HAP-1 (cell line): ENCODE measurements at regions not wholly inside any gene's neighbourhood (a gene's known extent, or its start where the extent isn't known, plus 50 kb on each side); places are given as distances from the start of the nearest gene placed in this dataset.

ENCODE experiments used
- DNase-seq, 2 experiments: peaks; one replicate each; pipeline ENCODE4 v3.0.0-alpha.2; 2016 to 2020; ENCODE audit warnings: low spot score in 2 of 2
- H3K27me3 ChIP-seq: fragments of 250-450 bp; sonication (Bioruptor Pico); 2 replicates; pipeline ENCODE4 v1.5.1; 2020; ENCODE audit warnings: low read depth, mild to moderate bottlenecking, moderate library complexity
- H3K36me3 ChIP-seq: fragments of 250-450 bp; sonication (Bioruptor Pico); replicated peaks from 2 replicates; pipeline ENCODE4 v1.5.1; 2020; ENCODE audit warnings: mild to moderate bottlenecking
- H3K4me1 ChIP-seq: fragments of 250-450 bp; sonication (Bioruptor Pico); 2 replicates; pipeline ENCODE4 v1.5.1; 2020; ENCODE audit warnings: mild to moderate bottlenecking
- H3K4me3 ChIP-seq: fragments of 250-450 bp; sonication (Bioruptor Pico); 2 replicates; pipeline ENCODE4 v1.5.1; 2020; ENCODE audit warnings: mild to moderate bottlenecking, moderate library complexity
- H3K9me3 ChIP-seq: fragments of 250-450 bp; sonication (Bioruptor Pico); 2 replicates; pipeline ENCODE4 v1.5.1; 2020; ENCODE audit warnings: mild to moderate bottlenecking, moderate library complexity
- in situ Hi-C: fragments of 300-500 bp; cut with MboI; formaldehyde crosslinking; loops from 3 replicates; pipeline ENCODE4 v1.14.3; 2020; ENCODE audit warnings: low sequenced_read_pairs, inconsistent platforms, mixed read lengths

DNA sequence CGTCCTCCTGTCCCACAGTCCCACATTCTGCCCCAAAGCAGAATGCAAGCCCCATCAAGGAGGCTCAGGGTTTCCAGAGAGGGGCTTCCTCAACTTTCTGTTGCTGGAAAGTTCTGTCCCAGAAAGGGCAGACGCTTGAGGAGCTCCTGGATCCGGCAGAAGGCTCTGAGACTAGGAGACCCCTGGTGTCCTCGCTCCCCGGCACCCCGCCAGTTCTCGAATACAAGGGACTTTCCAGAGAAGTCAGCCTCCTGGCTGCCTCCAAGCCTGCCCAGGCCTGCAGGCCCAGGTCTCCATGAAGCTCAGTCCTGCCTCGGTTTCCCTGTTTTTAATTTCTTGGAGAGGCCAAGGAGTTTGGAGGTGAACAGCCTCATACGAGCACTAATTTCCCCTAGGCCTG, 150.4 kb downstream of the CEBPB start:
- no peaks in the 10 kb centered on the region for H3K36me3 ChIP-seq
- no peaks in the 10 kb centered on the region; the same call in 1 of the 2 replicates for H3K27me3 ChIP-seq
- no peaks in the 10 kb centered on the region for H3K9me3 ChIP-seq
- in situ Hi-C loops: no loop called here
- no peak for DNase-seq
- H3K4me3 ChIP-seq: no peak overlapping the region
- no peaks in the 10 kb centered on the region for H3K4me1 ChIP-seq

DNA sequence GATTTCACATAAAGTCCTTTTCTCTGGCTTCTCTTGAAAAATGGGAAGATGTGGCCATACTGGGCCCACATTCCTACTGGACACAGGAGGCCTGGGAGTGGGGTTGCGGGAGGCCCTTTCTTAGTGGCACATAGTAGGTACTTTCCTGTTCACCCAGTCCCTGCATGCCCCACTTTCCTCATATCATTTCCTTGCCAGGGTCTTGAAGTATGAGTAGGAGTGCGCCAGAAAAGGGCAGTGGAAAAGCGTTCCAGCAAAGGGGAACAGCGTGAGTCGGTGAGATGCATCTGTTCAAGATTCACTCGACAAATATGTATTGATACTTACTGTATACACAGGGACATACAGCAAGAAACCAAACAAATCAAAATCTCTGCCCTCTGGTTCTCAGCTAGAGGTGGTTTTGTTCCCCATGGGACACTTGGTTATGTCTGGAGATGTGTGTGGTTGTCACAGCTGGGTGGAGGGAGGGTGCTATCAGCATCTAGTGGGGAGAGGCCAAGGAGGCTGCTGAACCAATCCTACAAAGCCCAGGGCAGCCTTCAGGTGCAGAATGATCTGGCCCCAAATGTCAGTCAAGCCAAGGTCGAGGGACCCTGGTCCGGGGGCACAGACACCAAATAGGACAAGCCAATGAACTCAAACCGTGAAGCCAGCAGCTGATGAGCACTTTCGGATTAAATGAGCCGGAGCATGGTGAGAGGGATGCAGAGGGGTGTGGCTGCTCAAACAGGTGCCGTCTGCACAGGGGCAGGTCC, 151.4 kb downstream of the CEBPB start:
- Histone ChIP-seq H3K27me3 (no peaks in the 10 kb centered on the region), H3K9me3 (no peaks in the 10 kb centered on the region), H3K4me1 (no peaks in the 10 kb centered on the region), H3K36me3 (no peaks in the 10 kb centered on the region), H3K4me3 (no peak overlapping the region)
- in situ Hi-C loops: no loop called here
- DNase-seq: no peak

DNA sequence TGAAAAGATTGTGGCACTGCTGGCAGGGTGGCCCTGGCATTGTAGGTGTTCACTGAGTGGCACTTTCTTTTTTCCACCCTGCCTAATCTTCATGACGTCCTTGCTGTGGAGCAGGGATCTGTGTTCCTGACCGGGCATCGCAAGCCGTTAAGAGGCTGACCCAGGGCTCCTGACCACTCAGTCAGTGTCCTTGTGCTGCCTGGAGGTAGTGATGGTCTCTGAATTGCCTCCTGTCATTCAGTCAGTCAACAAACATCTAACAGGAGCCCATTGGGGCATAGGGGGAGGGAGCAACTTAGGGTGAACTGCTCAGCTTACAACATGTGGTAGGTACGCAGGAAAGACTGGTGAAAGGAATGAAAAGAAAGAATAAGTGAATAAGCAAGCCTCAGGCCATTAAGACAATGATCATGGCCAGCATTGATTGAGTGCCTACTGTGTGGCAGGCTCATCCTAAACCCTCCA, 152.0 kb downstream of the CEBPB start:
- in situ Hi-C loops: no loop called here

DNA sequence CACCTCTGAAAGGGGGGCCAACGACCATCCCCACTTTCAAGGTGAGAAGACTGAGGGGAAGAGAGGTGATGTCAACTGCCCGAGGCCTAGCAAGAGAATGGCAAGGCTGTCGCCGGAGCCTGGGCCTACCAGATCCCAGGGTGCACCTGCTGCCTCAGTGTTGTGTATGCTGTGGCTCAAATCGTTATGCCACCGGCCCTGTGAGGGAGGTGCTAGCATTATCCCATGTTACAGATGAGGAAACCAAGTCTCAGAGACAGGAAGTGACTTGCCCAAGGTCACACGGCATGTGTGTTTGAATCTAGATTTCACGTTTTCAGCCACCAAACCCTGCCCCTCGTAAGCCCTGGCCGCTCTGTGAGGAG, 152.5 kb downstream of the CEBPB start:
- DNase-seq: no peak
- Histone ChIP-seq H3K9me3 (no peaks in the 10 kb centered on the region), H3K27me3 (no peaks in the 10 kb centered on the region), H3K4me1 (no peaks in the 10 kb centered on the region), H3K36me3 (no peaks in the 10 kb centered on the region), H3K4me3 (no peak overlapping the region)
- in situ Hi-C loops: no loop called here

More for the DNA sequence above, 152.0 kb downstream of the CEBPB start:
- no peaks in the 10 kb centered on the region for H3K4me1 ChIP-seq
- H3K36me3 ChIP-seq: no peaks in the 10 kb centered on the region
- H3K4me3 ChIP-seq: no peak overlapping the region
- no peaks in the 10 kb centered on the region for H3K9me3 ChIP-seq
- H3K27me3 ChIP-seq: no peaks in the 10 kb centered on the region
- no peak for DNase-seq

DNA sequence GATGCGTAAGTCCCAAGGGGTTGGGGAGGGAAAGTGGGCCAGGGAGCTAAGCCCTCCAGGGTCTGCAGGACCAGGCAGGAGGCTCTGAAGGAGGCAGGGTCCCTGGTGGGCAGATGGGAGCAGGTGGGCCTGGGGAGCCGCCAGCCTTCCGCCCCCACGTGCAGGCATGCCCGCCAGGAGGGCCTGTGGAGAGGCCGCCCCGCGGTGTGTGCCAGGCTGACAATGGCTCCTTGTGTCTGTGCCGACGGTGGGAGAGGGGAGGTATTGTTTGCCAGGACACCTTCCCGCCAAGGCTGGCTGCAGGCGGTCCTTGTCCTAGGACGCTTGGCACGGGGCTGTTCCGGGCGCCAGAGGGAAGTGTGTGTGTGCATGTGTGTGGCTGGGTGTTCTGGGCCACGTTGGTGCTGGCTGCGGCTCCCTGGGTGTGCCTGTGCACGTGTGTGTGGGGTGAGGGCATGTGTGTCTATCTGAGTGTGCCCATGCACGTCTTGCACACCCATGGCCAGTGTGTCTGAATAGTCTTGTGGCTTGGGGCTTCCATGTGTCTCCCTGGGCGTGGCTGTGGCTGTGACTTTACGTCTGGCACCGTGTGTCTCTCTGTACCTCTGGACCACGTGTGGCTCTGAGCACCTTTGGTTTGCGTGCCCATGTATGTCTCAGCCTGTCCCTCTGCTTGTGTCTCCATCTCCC, 153.0 kb downstream of the CEBPB start:
- in situ Hi-C loops: no loop called here

DNA sequence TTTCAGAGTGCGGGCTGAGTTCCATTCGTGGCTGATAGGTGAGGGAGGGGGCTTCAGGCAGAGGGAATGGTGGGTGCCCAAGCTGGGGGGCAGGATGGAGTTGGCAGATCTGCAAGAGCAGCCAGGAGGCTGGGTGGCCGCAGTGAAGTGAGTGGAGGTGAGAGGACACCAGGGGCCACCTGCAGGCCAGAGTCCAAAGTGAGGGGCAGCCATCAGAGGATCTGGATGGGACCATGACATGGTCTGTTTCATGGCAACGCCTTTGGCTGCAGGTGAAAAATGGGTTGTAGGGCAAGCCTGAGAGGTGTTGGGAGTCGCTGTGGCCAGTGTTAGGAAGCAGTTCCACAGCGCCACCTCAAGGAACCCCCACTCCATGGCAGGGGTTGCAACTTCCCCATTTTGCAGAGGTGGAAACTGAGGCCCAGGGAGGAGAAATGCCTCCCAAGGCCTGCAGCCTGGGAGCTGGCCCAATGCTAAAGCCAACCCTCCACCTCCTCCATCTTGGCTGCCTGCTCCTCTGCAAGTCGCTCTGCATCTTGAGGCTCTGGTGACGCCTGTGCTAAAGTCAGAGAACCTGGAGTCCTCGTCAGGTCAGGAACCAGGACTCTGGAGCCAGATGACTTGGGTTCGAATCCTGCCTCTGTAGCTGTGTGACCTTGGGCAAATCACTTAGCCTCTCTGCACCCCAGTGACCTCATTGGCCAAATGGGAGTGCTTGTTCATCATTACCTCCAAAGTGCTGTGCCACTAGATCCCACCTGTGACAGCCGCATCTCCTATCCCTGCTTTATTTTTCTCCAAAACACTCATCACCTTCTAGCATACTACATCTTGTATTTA, 153.8 kb downstream of the CEBPB start:
- Histone ChIP-seq H3K27me3 (no peaks in the 10 kb centered on the region), H3K36me3 (no peaks in the 10 kb centered on the region), H3K9me3 (no peaks in the 10 kb centered on the region), H3K4me3 (no peak overlapping the region), H3K4me1 (no peaks in the 10 kb centered on the region)
- in situ Hi-C loops: no loop called here
- no peak for DNase-seq

More for the DNA sequence above, 153.0 kb downstream of the CEBPB start:
- H3K27me3 ChIP-seq: no peaks in the 10 kb centered on the region
- no peak overlapping the region for H3K4me3 ChIP-seq
- no peak for DNase-seq
- H3K9me3 ChIP-seq: no peaks in the 10 kb centered on the region
- no peaks in the 10 kb centered on the region for H3K4me1 ChIP-seq
- H3K36me3 ChIP-seq: no peaks in the 10 kb centered on the region

DNA sequence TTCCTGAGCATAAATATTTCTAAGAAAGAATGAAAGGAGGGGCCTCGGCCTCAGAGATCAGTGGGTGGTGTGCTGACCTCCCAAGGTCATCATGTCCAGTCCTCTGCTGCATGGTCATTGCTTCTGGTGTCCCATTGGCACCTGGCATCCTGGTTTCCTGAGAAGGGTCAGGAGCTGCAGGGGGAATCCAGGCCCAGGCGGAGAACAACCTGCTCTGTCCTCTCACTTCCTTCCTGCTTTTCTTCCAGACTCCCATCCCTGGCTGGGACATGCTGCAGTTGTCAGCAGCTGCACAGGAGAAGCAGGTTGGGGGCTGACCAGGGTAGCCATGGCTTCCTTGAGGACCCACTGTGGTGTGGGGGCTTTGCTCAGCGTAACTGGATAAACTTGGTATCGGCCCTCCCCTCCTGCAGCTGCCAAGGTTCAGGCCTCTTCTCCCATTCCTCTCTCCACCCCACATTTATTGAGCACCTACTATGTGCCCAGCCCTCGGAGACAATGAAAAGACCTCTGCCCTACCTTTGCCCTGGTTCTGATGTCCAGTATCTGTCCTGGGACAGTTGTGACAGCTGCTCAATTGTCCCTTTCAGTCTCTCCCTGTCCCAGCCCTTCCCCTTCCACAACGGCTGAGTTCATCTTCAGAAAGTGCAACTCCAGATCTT, 155.2 kb downstream of the CEBPB start:
- DNase-seq: no peak
- Histone ChIP-seq H3K27me3 (no peaks in the 10 kb centered on the region), H3K36me3 (no peaks in the 10 kb centered on the region), H3K9me3 (no peaks in the 10 kb centered on the region), H3K4me1 (no peaks in the 10 kb centered on the region), H3K4me3 (no peak overlapping the region)
- in situ Hi-C loops: no loop called here

DNA sequence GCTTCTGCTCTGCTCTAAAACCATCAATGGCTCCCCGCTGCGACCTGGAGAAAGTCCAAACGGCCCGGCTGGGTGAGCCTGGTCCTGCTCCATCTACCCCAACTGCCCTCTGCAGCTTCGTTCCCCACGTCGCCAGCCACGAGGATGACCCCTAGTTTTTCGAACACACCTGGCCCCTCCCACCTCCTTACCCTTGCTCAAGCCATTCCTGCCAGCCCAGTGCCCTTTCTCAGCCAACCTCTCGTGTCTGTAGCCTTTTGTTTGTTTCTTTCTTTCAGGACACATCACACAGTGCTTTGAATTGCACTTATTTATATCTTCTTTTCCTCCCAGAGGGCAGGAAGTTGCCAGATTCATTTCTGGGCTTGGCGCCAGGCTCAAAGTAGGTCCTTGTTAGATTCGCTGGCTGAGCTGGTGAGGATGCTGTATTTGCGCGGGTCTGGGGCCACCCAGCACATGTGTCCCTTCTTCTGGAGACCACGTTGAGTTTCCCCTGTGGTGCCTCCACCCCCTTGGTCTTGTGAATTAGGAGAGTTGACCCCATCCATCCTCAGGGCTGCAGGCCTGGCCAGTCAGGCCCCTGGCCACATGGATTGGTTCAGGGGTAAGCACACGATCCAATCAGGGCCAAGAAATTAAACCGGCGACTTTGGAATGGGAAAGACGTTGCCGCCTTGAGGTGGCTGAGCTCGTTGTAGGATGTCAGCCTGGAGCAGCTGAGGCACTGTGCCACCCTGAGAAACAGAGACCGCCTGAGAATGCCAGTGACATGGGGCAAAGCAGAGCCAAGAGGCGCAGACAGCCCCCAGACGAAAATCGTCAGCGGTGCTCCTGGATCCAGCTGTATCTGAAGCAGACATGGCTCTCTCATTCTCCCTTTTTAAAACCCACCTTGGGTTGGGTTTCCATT, 156.0 kb downstream of the CEBPB start:
- in situ Hi-C loops: no loop called here
- H3K9me3 ChIP-seq: no peaks in the 10 kb centered on the region
- DNase-seq: no peak
- H3K36me3 ChIP-seq: no peaks in the 10 kb centered on the region
- no peak overlapping the region for H3K4me3 ChIP-seq
- no peaks in the 10 kb centered on the region for H3K4me1 ChIP-seq
- no peaks in the 10 kb centered on the region for H3K27me3 ChIP-seq

DNA sequence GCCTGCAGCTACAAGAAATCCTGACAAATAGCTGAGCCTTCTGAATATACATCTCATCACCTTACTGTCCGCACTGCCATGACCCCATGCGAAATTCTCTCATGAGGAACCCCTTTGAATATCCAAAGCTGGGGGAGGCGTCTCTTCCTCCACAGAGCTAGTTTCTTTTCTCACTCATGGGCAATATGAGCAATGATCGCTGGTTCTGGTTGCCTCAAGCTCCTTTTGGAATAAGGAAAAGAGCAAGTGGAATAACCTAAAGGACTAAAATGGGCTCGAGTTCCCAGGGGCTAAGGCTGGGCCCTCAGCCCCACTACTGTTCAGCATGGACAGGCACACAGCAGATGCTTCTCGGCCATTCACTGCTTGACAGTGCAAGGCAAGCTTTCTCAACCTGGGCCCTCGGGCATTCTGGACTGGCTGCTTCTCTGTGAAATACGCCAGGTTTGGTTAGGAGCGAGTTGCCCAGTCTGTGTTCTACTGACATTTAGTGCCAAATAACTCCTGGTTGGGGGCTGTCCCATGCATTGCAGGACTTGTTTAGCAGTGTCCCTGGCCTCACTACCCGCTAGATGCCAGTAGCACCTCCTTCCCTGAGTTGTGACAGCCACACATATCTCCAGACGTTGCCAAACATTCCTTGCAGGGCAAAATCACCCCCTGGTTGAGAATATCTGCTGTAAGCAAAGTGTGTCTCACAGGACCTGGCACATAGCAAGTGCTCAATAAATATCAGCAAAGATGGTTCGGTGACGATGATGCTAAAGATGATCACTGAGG, 156.8 kb downstream of the CEBPB start:
- no peaks in the 10 kb centered on the region for H3K27me3 ChIP-seq
- DNase-seq: no peak
- in situ Hi-C loops: no loop called here
- no peaks in the 10 kb centered on the region for H3K9me3 ChIP-seq
- no peaks in the 10 kb centered on the region for H3K4me1 ChIP-seq
- H3K36me3 ChIP-seq: no peaks in the 10 kb centered on the region
- no peak overlapping the region for H3K4me3 ChIP-seq

DNA sequence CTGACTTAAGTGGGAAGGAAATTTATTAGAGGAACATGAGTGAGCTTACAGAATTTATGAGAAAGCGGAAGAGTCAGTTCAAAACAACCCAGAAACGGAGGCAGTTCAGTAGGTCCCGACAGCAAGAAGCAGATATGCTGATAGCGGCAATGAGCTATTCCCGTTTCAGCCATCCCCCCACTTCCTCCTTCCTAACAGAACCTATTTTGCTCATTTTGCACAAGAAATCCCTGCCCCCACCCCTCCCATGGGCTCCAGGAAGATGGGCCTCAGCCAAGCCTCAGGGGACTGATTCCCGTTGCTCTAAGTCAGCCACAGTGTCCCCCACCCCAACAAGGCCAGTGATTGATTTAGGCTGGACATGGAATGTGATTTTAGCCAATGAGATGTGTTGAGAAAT, 157.5 kb downstream of the CEBPB start:
- no peak for DNase-seq
- Histone ChIP-seq H3K4me1 (no peaks in the 10 kb centered on the region), H3K27me3 (no peaks in the 10 kb centered on the region), H3K9me3 (no peaks in the 10 kb centered on the region), H3K4me3 (no peak overlapping the region), H3K36me3 (no peaks in the 10 kb centered on the region)
- in situ Hi-C loops: no loop called here

DNA sequence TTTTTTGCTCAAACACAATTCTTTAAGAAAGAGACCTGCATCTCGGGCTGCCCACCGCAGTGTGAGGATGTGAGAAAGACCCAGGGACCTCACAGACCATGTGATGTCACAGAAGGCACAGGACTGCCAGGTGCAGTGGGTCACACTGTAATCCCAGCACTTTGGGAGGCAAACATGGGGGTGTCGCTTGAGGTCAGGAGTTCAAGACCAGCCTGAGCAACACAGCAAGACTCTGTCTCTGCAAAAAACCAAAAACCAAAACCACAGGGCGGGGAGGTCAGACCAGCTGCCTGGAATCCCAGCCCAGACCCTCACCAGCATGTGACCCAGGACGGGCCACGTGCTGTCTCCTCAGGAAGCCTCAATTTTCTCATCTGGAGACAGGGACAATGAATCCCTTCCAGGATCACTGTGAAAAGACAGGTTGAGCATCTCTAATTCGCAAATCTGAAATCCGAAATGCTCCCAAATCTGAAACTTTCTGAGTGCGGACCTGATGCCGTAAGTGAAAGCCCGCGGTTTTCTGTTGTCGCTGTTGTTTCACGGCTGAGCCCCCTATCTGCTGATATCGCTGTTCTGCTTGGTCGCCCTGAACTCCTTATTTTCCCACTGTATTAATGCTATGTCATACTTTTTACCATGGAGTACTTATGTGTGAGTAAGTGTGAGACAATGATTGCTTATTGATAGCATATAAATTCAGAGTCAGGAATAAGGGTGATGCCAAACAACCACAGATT, 159.5 kb upstream of the PTPN1 start:
- no peak for DNase-seq
- Histone ChIP-seq H3K36me3 (no peaks in the 10 kb centered on the region), H3K9me3 (no peaks in the 10 kb centered on the region), H3K4me3 (no peak overlapping the region), H3K4me1 (no peaks in the 10 kb centered on the region), H3K27me3 (no peaks in the 10 kb centered on the region)
- in situ Hi-C loops: no loop called here

DNA sequence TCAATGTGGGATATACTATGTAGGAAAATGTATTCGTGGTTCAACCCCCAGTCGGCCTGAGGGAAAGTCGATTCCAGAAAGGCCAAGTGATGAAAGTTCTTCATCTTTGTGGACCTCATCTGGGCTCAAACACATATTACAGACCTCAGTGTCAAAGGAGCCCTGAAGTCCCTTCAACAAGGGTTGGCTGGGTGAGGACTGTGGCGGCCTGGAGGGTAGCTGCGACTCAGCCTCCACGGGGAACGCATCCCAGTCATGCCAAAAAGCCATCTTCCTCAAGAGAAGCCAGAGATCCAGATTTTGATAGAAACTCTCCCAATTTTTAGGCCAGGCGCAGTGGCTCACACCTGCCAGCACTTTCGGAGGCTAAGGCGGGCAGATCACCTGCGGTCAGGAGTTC, 158.6 kb upstream of the PTPN1 start:
- H3K9me3 ChIP-seq: no peaks in the 10 kb centered on the region
- no peak for DNase-seq
- no peak overlapping the region for H3K4me3 ChIP-seq
- no peaks in the 10 kb centered on the region for H3K4me1 ChIP-seq
- in situ Hi-C loops: no loop called here
- H3K36me3 ChIP-seq: no peaks in the 10 kb centered on the region
- no peaks in the 10 kb centered on the region for H3K27me3 ChIP-seq
